Activated naive CD8-positive, alpha-beta T cell treated with anti-CD3 and anti-CD28 coated beads, Interleukin-2, amount 10 ng/mL, durations not matched to agents 7 days and 5 days (primary cell): ENCODE measurements at regions not wholly inside any gene's neighbourhood (a gene's known extent, or its start where the extent isn't known, plus 50 kb on each side); places are given as distances from the start of the nearest gene placed in this dataset.
"Not testable (repeated sequence)": the region's sequence is repeated elsewhere in the genome, so short reads cannot be mapped to it uniquely, and the experiment has no call there.

Experiments used
- ATAC-seq: fragments of 150-1000 bp; cut with Tn5 transposase; one replicate; pipeline ENCODE4 v1.10.0; 2021; ENCODE audit warnings: low read depth, moderate library complexity
- POLR2A ChIA-PET: fragments of 350-600 bp; sonication (Branson Sonifier 250); formaldehyde crosslinking; loops from one replicate; lab custom pipeline; 2021; ENCODE audit warnings: antibody characterized with exemption; lab: Charles Lee
- DNase-seq: peaks from one replicate; pipeline ENCODE4 v3.0.0; 2021
- H3K27ac Mint-ChIP-seq: one replicate; pipeline ENCODE4 v1.8.0; 2022; ENCODE audit warnings: mild to moderate bottlenecking, mixed read lengths
- H3K27me3 Mint-ChIP-seq: one replicate; pipeline ENCODE4 v1.8.0; 2022; ENCODE audit warnings: mild to moderate bottlenecking, moderate library complexity, mixed read lengths
- H3K36me3 Mint-ChIP-seq: one replicate; pipeline ENCODE4 v1.8.0; 2021; ENCODE audit warnings: mild to moderate bottlenecking, mixed read lengths
- H3K4me1 Mint-ChIP-seq: one replicate; pipeline ENCODE4 v1.8.0; 2021; ENCODE audit warnings: mixed read lengths
- H3K4me3 Mint-ChIP-seq: one replicate; pipeline ENCODE4 v1.8.0; 2022; ENCODE audit warnings: mild to moderate bottlenecking, moderate library complexity, mixed read lengths
- H3K9me3 Mint-ChIP-seq: one replicate; pipeline ENCODE4 v1.8.0; 2021; ENCODE audit warnings: mixed read lengths

GRCh38 chr21:31586118-31586517 lies 73.4 kb upstream of the SOD1 start:
- no peaks in the 10 kb centered on the region for H3K9me3 Mint-ChIP-seq
- no peak overlapping the region for H3K27ac Mint-ChIP-seq
- ATAC-seq = no peak
- DNase-seq = no peak
- no peaks in the 10 kb centered on the region for H3K36me3 Mint-ChIP-seq
- peaks cover 1% of the 10 kb centered on the region for H3K27me3 Mint-ChIP-seq
- POLR2A ChIA-PET = no interaction called here
- no peaks in the 10 kb centered on the region for H3K4me1 Mint-ChIP-seq
- no peak overlapping the region for H3K4me3 Mint-ChIP-seq

DNA sequence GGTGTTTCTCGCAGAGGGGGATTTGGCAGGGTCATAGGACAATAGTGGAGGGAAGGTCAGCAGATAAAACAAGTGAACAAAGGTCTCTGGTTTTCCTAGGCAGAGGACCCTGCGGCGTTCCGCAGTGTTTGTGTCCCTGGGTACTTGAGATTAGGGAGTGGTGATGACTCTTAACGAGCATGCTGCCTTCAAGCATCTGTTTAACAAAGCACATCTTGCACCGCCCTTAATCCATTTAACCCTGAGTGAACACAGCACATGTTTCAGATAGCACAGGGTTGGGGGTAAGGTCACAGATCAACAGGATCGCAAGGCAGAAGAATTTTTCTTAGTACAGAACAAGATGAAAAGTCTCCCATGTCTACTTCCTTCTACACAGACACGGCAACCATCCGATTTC lies 75.6 kb upstream of the SOD1 start:
- H3K27ac Mint-ChIP-seq, ATAC-seq, DNase-seq, POLR2A ChIA-PET, H3K36me3 Mint-ChIP-seq, H3K4me3 Mint-ChIP-seq, H3K4me1 Mint-ChIP-seq, H3K9me3 Mint-ChIP-seq: not testable (repeated sequence)
- H3K27me3 Mint-ChIP-seq = peaks cover 12% of the 10 kb centered on the region

GRCh38 chr21:31583498-31583897 lies 76.0 kb upstream of the SOD1 start:
- H3K27ac Mint-ChIP-seq = no peak overlapping the region
- no peaks in the 10 kb centered on the region for H3K36me3 Mint-ChIP-seq
- H3K27me3 Mint-ChIP-seq = peaks cover 12% of the 10 kb centered on the region
- H3K4me1 Mint-ChIP-seq = peaks cover 2% of the 10 kb centered on the region
- no peaks in the 10 kb centered on the region for H3K9me3 Mint-ChIP-seq
- ATAC-seq = no peak
- no peak for DNase-seq
- POLR2A ChIA-PET = no interaction called here
- no peak overlapping the region for H3K4me3 Mint-ChIP-seq

- peak; percentile 73 for DNase-seq
- Mint-ChIP-seq H3K27ac (no peak overlapping the region), H3K4me3 (no peak overlapping the region), H3K4me1 (peaks cover 2% of the 10 kb centered on the region), H3K27me3 (peaks cover 19% of the 10 kb centered on the region), H3K9me3 (no peaks in the 10 kb centered on the region), H3K36me3 (no peaks in the 10 kb centered on the region)
- ATAC-seq = peak; percentile 67
- POLR2A ChIA-PET = interaction anchor here (1.3 to 1.7 kb wide), 3 partner anchors 22 to 396 kb away, joined by 3 to 4 read pairs (median 3); no protein-coding TSS in a partner anchor
Observed at GRCh38 chr21:31580866-31581276, 78.6 kb upstream of the SOD1 start.

- no peak for DNase-seq
- no peaks in the 10 kb centered on the region for H3K9me3 Mint-ChIP-seq
- no peaks in the 10 kb centered on the region for H3K36me3 Mint-ChIP-seq
- no peak overlapping the region for H3K4me3 Mint-ChIP-seq
- H3K27ac Mint-ChIP-seq = no peak overlapping the region
- peaks cover 21% of the 10 kb centered on the region for H3K27me3 Mint-ChIP-seq
- no peak for ATAC-seq
- POLR2A ChIA-PET = no interaction called here
- H3K4me1 Mint-ChIP-seq = peaks cover 2% of the 10 kb centered on the region
Observed at GRCh38 chr21:31577271-31577670, 82.2 kb upstream of the SOD1 start.

- Mint-ChIP-seq H3K4me3 (no peak overlapping the region), H3K27ac (no peak overlapping the region), H3K27me3 (peaks cover 21% of the 10 kb centered on the region), H3K9me3 (no peaks in the 10 kb centered on the region), H3K4me1 (peaks cover 2% of the 10 kb centered on the region), H3K36me3 (no peaks in the 10 kb centered on the region)
- POLR2A ChIA-PET = no interaction called here
- DNase-seq (no peak), ATAC-seq (no peak)
Observed at GRCh38 chr21:31576428-31576827, 83.1 kb upstream of the SOD1 start.

GRCh38 chr21:31573217-31573616 lies 86.3 kb upstream of the SOD1 start:
- DNase-seq (no peak), ATAC-seq (no peak)
- Mint-ChIP-seq H3K4me3 (no peak overlapping the region), H3K27me3 (peaks cover 13% of the 10 kb centered on the region), H3K9me3 (no peaks in the 10 kb centered on the region), H3K4me1 (no peaks in the 10 kb centered on the region), H3K36me3 (no peaks in the 10 kb centered on the region), H3K27ac (no peak overlapping the region)
- POLR2A ChIA-PET = no interaction called here

GRCh38 chr21:31571879-31572278 lies 87.6 kb upstream of the SOD1 start:
- H3K9me3 Mint-ChIP-seq = no peaks in the 10 kb centered on the region
- DNase-seq (no peak), ATAC-seq (no peak)
- POLR2A ChIA-PET = interaction anchor here (1.7 kb wide), 1 partner anchor 13 kb away, joined by 5 read pairs; no protein-coding TSS in a partner anchor
- no peaks in the 10 kb centered on the region for H3K36me3 Mint-ChIP-seq
- no peaks in the 10 kb centered on the region for H3K4me1 Mint-ChIP-seq
- no peak overlapping the region for H3K27ac Mint-ChIP-seq
- peaks cover 7% of the 10 kb centered on the region for H3K27me3 Mint-ChIP-seq
- no peak overlapping the region for H3K4me3 Mint-ChIP-seq

- Mint-ChIP-seq H3K27ac (no peak overlapping the region), H3K36me3 (no peaks in the 10 kb centered on the region), H3K27me3 (peaks cover 5% of the 10 kb centered on the region), H3K9me3 (no peaks in the 10 kb centered on the region), H3K4me1 (no peaks in the 10 kb centered on the region), H3K4me3 (no peak overlapping the region)
- DNase-seq (no peak), ATAC-seq (no peak)
- POLR2A ChIA-PET = interaction anchor here (0.7 to 1.7 kb wide), 2 partner anchors 12 to 323 kb away, joined by 5 read pairs; no protein-coding TSS in a partner anchor
Observed at GRCh38 chr21:31570824-31571566, 88.5 kb upstream of the SOD1 start.

GRCh38 chr21:31566611-31567010 lies 92.9 kb upstream of the SOD1 start:
- Mint-ChIP-seq H3K9me3 (no peaks in the 10 kb centered on the region), H3K4me3 (no peak overlapping the region), H3K36me3 (no peaks in the 10 kb centered on the region), H3K27ac (no peak overlapping the region), H3K27me3 (peaks cover 3% of the 10 kb centered on the region), H3K4me1 (no peaks in the 10 kb centered on the region)
- ATAC-seq (no peak), DNase-seq (no peak)
- POLR2A ChIA-PET = no interaction called here

GRCh38 chr21:31566064-31566463 lies 93.4 kb upstream of the SOD1 start:
- DNase-seq (no peak), ATAC-seq (no peak)
- no peaks in the 10 kb centered on the region for H3K9me3 Mint-ChIP-seq
- no peak overlapping the region for H3K4me3 Mint-ChIP-seq
- POLR2A ChIA-PET = interaction anchor here (0.7 kb wide), 1 partner anchor 147 kb away, joined by 5 read pairs; no protein-coding TSS in a partner anchor
- H3K4me1 Mint-ChIP-seq = no peaks in the 10 kb centered on the region
- H3K36me3 Mint-ChIP-seq = no peaks in the 10 kb centered on the region
- H3K27me3 Mint-ChIP-seq = peaks cover under 1% of the 10 kb centered on the region
- no peak overlapping the region for H3K27ac Mint-ChIP-seq

DNA sequence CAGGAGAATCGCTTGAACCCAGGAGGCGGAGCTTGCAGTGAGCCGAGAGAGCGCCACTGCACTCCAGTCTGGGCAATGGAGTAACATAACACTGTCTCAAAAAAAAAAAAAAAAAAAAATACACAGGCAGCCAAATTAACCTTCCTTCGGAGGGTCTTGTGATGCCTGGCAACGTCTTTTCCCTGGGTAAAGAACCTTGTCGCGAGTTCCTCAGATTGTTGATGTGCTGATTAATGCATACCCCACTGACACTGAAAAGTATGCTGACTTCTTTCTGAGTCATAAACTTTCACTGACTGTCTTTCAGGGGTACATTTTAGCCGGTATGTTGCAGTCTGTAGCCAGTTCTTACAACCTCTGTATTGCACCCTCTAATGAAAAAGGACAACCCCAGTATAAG lies 95.1 kb upstream of the SOD1 start:
- DNase-seq = no peak
- peaks cover 8% of the 10 kb centered on the region for H3K4me1 Mint-ChIP-seq
- no peak for ATAC-seq
- no peaks in the 10 kb centered on the region for H3K9me3 Mint-ChIP-seq
- H3K4me3 Mint-ChIP-seq = no peak overlapping the region
- no peaks in the 10 kb centered on the region for H3K27me3 Mint-ChIP-seq
- no peak overlapping the region for H3K27ac Mint-ChIP-seq
- H3K36me3 Mint-ChIP-seq = peaks cover 2% of the 10 kb centered on the region
- POLR2A ChIA-PET = no interaction called here

GRCh38 chr21:31560479-31560878 lies 99.0 kb upstream of the SOD1 start:
- H3K4me1 Mint-ChIP-seq = peaks cover 20% of the 10 kb centered on the region
- H3K27me3 Mint-ChIP-seq = peaks cover 19% of the 10 kb centered on the region
- H3K27ac Mint-ChIP-seq = peak overlapping the region; percentile 78
- POLR2A ChIA-PET = interaction anchor here (2.0 kb wide), 1 partner anchor 206 kb away, joined by 12 read pairs; no protein-coding TSS in a partner anchor
- H3K36me3 Mint-ChIP-seq = peaks cover 8% of the 10 kb centered on the region
- DNase-seq = no peak
- H3K9me3 Mint-ChIP-seq = no peaks in the 10 kb centered on the region
- peak overlapping the region; percentile 97 for H3K4me3 Mint-ChIP-seq
- ATAC-seq = no peak
